ENCODE measurements at regions not wholly inside any gene's neighbourhood (a gene's known extent, or its start where the extent isn't known, plus 50 kb on each side); places are given as distances from the start of the nearest gene placed in this dataset.

- TF ChIP-seq CTCF (IDR thresholded peaks at IDR 0.05) = no peak
- no peak for TF ChIP-seq POLR2AphosphoS5 (IDR thresholded peaks at IDR 0.05; ENCODE audit: low read depth, low read length)
- no peak for TF ChIP-seq SIN3A (IDR thresholded peaks at IDR 0.05; ENCODE audit: borderline replicate concordance, insufficient read depth, low read depth, low read length)
Measured at GRCh38 chr16:73886426-73886825, 410.2 kb upstream of the PSMD7 start.

Data from Panc1 (cell line).